Stimulated activated CD4-positive, alpha-beta T cell treated with anti-CD3 and anti-CD28 coated beads, Interleukin-12 subunit alpha, Interleukin-12 subunit beta, amount 100 ng/mL, for 48 hours (primary cell): ENCODE measurements at regions not wholly inside any gene's neighbourhood (a gene's known extent, or its start where the extent isn't known, plus 50 kb on each side); places are given as distances from the start of the nearest gene placed in this dataset.

Experiments
- DNase-seq, 3 donors: peaks; one replicate each; pipeline ENCODE4 v3.0.0-alpha.2; 2020; ENCODE audit warnings: low read depth in 2 of 3, low spot score in 1 of 3

GRCh38 chr4:155522201-155522600, 144.4 kb upstream of the GUCY1A1 start:
- DNase-seq, result no peak

- no peak for DNase-seq
These were observed 144.6 kb upstream of the MAP9 start for GRCh38 chr4:155521382-155521781.

GRCh38 chr4:155515444-155516075, 138.8 kb upstream of the MAP9 start:
- no peak for DNase-seq

GRCh38 chr4:155514628-155515027, 137.9 kb upstream of the MAP9 start:
- DNase-seq, result no peak

GRCh38 chr4:155512817-155513216, 136.1 kb upstream of the MAP9 start:
- DNase-seq, result no peak

GRCh38 chr4:155512046-155512445, 135.3 kb upstream of the MAP9 start:
- no peak for DNase-seq

- no peak for DNase-seq
These were observed 134.0 kb upstream of the MAP9 start for GRCh38 chr4:155510771-155511170.

- no peak for DNase-seq
These were observed 132.8 kb upstream of the MAP9 start for GRCh38 chr4:155509555-155509954.

GRCh38 chr4:155506745-155507144, 130.0 kb upstream of the MAP9 start:
- DNase-seq, result no peak

- DNase-seq, result no peak
These were observed 128.6 kb upstream of the MAP9 start for GRCh38 chr4:155505321-155505720.

GRCh38 chr4:155497306-155497705, 120.5 kb upstream of the MAP9 start:
- DNase-seq, result no peak

GRCh38 chr4:155496294-155496626, 119.5 kb upstream of the MAP9 start:
- no peak for DNase-seq

GRCh38 chr4:155495572-155496293, 119.0 kb upstream of the MAP9 start:
- DNase-seq, result no peak

GRCh38 chr4:155494037-155494718, 117.4 kb upstream of the MAP9 start:
- no peak for DNase-seq

- DNase-seq, result no peak
These were observed 114.8 kb upstream of the MAP9 start for GRCh38 chr4:155491336-155492120.

GRCh38 chr4:155489271-155489670, 112.5 kb upstream of the MAP9 start:
- DNase-seq, result no peak

- DNase-seq, result no peak
These were observed 111.9 kb upstream of the MAP9 start for GRCh38 chr4:155488691-155489090.

- DNase-seq, result no peak
These were observed 110.4 kb upstream of the MAP9 start for GRCh38 chr4:155487210-155487609.

GRCh38 chr4:155481150-155481549, 104.4 kb upstream of the MAP9 start:
- DNase-seq, result no peak

GRCh38 chr4:155479835-155480234, 103.1 kb upstream of the MAP9 start:
- no peak for DNase-seq

- no peak for DNase-seq
These were observed 101.6 kb upstream of the MAP9 start for GRCh38 chr4:155478336-155478835.

- no peak for DNase-seq
These were observed 98.0 kb upstream of the MAP9 start for GRCh38 chr4:155474758-155475157.
